SH-SY5Y (cell line): ENCODE measurements at regions not wholly inside any gene's neighbourhood (a gene's known extent, or its start where the extent isn't known, plus 50 kb on each side); places are given as distances from the start of the nearest gene placed in this dataset.

Experiments used
- GATA2 ChIP-seq: IDR thresholded peaks from 2 replicates; pipeline ENCODE4 v1.6.1; 2011; ENCODE audit warnings: mild to moderate bottlenecking, low read depth, low read length
- GATA3 ChIP-seq: IDR thresholded peaks from 2 replicates; pipeline ENCODE4 v1.6.1; 2011; ENCODE audit warnings: low read depth, mild to moderate bottlenecking, low read length, moderate library complexity

- no peak for TF ChIP-seq GATA3
- TF ChIP-seq GATA2, result no peak
Observed at GRCh38 chr3:106208251-106208650, 339.4 kb upstream of the CBLB start.

- TF ChIP-seq GATA3 (no peak), GATA2 (no peak)
Observed at GRCh38 chr3:106208967-106209366, 340.2 kb upstream of the CBLB start.

- TF ChIP-seq GATA3 (no peak), GATA2 (no peak)
Observed at GRCh38 chr3:106209482-106209881, 340.7 kb upstream of the CBLB start.

GRCh38 chr3:106210923-106211322 lies 342.1 kb upstream of the CBLB start:
- TF ChIP-seq GATA2, result no peak

- TF ChIP-seq GATA3, result no peak
- TF ChIP-seq GATA2, result no peak
Observed at GRCh38 chr3:106212665-106213222, 343.9 kb upstream of the CBLB start.

- TF ChIP-seq GATA3 (no peak), GATA2 (no peak)
Observed at GRCh38 chr3:106213954-106214353, 345.1 kb upstream of the CBLB start.

GRCh38 chr3:106214641-106215040 lies 345.8 kb upstream of the CBLB start:
- no peak for TF ChIP-seq GATA3
- TF ChIP-seq GATA2, result no peak

GRCh38 chr3:106215047-106215446 lies 346.2 kb upstream of the CBLB start:
- TF ChIP-seq GATA2, result no peak
- TF ChIP-seq GATA3, result no peak

- no peak for TF ChIP-seq GATA2
- no peak for TF ChIP-seq GATA3
Observed at GRCh38 chr3:106217745-106218144, 348.9 kb upstream of the CBLB start.

GRCh38 chr3:106227068-106227467 lies 358.3 kb upstream of the CBLB start:
- TF ChIP-seq GATA3, result no peak
- no peak for TF ChIP-seq GATA2

GRCh38 chr3:106228271-106228670 lies 359.5 kb upstream of the CBLB start:
- no peak for TF ChIP-seq GATA2
- TF ChIP-seq GATA3, result no peak

GRCh38 chr3:106229495-106230278 lies 360.9 kb upstream of the CBLB start:
- no peak for TF ChIP-seq GATA2
- no peak for TF ChIP-seq GATA3

GRCh38 chr3:106231086-106231485 lies 362.3 kb upstream of the CBLB start:
- TF ChIP-seq GATA3, result no peak
- TF ChIP-seq GATA2, result no peak

GRCh38 chr3:106232956-106233355 lies 364.1 kb upstream of the CBLB start:
- TF ChIP-seq GATA2 (no peak), GATA3 (no peak)

GRCh38 chr3:106239195-106239697 lies 370.4 kb upstream of the CBLB start:
- TF ChIP-seq GATA3, result no peak
- TF ChIP-seq GATA2, result no peak

- no peak for TF ChIP-seq GATA2
- no peak for TF ChIP-seq GATA3
Observed at GRCh38 chr3:106241593-106241992, 372.8 kb upstream of the CBLB start.
